Calu3 (cell line): ENCODE measurements at regions not wholly inside any gene's neighbourhood (a gene's known extent, or its start where the extent isn't known, plus 50 kb on each side); places are given as distances from the start of the nearest gene placed in this dataset.

Source experiments
- BruUV-seq: library from RNA; stranded (reverse); fragments of 400-500 nt; replicated peaks from 2 replicates; lab custom pipeline; 2021; lab: Mats Ljungman, UMichigan
- CTCF ChIA-PET: fragments of 300-600 bp; sonication (Branson Sonifier 250); formaldehyde crosslinking; loops from one replicate; lab custom pipeline; 2022; ENCODE audit warnings: antibody characterized with exemption; lab: Charles Lee
- DNase-seq: peaks from one replicate; pipeline ENCODE4 v3.0.0; 2022
- H3K27ac Mint-ChIP-seq: one replicate; pipeline ENCODE4 v1.8.0; 2022; ENCODE audit warnings: mixed read lengths; ENCODE audit not compliant: unreplicated experiment
- H3K27me3 Mint-ChIP-seq: one replicate; pipeline ENCODE4 v1.8.0; 2022; ENCODE audit warnings: mixed read lengths; ENCODE audit not compliant: unreplicated experiment
- H3K36me3 Mint-ChIP-seq: one replicate; pipeline ENCODE4 v1.8.0; 2022; ENCODE audit warnings: mild to moderate bottlenecking, moderate library complexity, mixed read lengths; ENCODE audit not compliant: insufficient read depth, unreplicated experiment
- H3K4me1 Mint-ChIP-seq: one replicate; pipeline ENCODE4 v1.8.0; 2022; ENCODE audit warnings: mild to moderate bottlenecking, low read depth, mixed read lengths; ENCODE audit not compliant: unreplicated experiment
- H3K4me3 Mint-ChIP-seq: one replicate; pipeline ENCODE4 v1.8.0; 2022; ENCODE audit warnings: mild to moderate bottlenecking, low read depth, moderate library complexity, mixed read lengths; ENCODE audit not compliant: unreplicated experiment
- H3K9me3 Mint-ChIP-seq: one replicate; pipeline ENCODE4 v1.8.0; 2022; ENCODE audit warnings: low read depth, mixed read lengths; ENCODE audit not compliant: unreplicated experiment
- intact Hi-C: fragments of 100-400 bp; cut with micrococcal nuclease; formaldehyde crosslinking; loops from one replicate; pipeline ENCODE4 v1.10.0; 2022; ENCODE audit not compliant: unreplicated experiment
- TF ChIP-seq, protein P1 (sequence below): fragments of 200-600 bp; IDR thresholded peaks from one replicate; pipeline ENCODE4 v1.8.0; 2022; ENCODE audit warnings: antibody characterized with exemption; ENCODE audit not compliant: unreplicated experiment

DNA sequence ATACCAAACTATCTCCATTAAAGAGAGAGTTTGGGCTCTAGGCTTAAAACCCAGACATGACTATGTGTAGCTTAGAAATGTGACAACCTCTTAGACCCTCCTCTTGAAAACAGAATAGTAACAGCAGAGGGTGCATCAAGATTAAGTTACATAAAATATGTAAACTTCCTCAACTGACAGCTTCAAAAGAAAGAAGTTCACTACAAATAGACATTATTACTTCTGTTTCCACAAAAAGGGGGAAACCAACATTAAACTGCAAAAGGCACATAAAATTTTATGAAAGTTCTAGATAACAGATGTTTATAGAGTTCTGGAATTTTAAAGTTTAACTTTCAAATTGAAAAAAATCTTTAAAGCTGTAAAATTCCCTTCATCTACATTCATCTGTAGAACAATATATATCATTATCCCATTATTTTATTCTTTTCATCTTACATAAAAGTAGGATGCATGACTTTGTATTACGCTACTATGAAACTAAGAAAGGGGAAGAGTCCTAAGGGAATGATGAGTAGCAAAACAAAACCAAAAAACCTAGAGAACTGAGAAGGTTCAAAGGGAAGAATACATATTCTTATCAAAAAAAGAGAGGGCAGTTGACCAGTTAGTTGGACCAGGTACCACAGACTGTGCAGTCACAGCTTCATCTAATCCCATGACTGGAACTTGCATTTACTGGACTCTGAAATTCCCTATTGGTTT is 177.0 kb downstream of the SIPA1L2 start:
- Mint-ChIP-seq H3K27me3 (no peaks in the 10 kb centered on the region), H3K4me3 (no peak overlapping the region), H3K27ac (no peak overlapping the region), H3K9me3 (peaks cover 3% of the 10 kb centered on the region), H3K4me1 (no peaks in the 10 kb centered on the region), H3K36me3 (no peaks in the 10 kb centered on the region)
- DNase-seq: no peak
- intact Hi-C loops: no loop called here
- TF ChIP-seq, protein P1, sequence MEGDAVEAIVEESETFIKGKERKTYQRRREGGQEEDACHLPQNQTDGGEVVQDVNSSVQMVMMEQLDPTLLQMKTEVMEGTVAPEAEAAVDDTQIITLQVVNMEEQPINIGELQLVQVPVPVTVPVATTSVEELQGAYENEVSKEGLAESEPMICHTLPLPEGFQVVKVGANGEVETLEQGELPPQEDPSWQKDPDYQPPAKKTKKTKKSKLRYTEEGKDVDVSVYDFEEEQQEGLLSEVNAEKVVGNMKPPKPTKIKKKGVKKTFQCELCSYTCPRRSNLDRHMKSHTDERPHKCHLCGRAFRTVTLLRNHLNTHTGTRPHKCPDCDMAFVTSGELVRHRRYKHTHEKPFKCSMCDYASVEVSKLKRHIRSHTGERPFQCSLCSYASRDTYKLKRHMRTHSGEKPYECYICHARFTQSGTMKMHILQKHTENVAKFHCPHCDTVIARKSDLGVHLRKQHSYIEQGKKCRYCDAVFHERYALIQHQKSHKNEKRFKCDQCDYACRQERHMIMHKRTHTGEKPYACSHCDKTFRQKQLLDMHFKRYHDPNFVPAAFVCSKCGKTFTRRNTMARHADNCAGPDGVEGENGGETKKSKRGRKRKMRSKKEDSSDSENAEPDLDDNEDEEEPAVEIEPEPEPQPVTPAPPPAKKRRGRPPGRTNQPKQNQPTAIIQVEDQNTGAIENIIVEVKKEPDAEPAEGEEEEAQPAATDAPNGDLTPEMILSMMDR: no peak
- CTCF ChIA-PET: no interaction called here
- no TSS peak for BruUV-seq

DNA sequence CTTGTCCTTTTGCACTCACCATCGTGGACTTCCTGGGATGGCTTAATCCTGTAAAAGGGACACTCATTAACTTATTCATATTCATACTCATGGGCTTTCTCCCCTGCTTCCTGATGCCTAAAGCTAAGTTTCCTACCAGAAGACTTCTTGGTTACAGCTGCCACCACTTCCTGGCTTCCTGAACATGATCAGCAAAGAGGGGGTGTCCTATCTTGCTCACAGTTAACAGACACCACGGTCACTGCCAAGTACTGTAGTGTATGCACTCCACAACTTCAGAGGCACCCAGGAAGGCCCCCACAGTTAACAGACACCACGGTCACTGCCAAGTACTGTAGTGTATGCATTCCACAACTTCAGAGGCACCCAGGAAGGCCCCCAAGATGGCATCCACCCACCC is 177.8 kb downstream of the SIPA1L2 start:
- CTCF ChIA-PET: no interaction called here
- Mint-ChIP-seq H3K27ac (no peak overlapping the region), H3K27me3 (no peaks in the 10 kb centered on the region), H3K36me3 (no peaks in the 10 kb centered on the region), H3K4me1 (no peaks in the 10 kb centered on the region), H3K9me3 (peaks cover 3% of the 10 kb centered on the region), H3K4me3 (no peak overlapping the region)
- DNase-seq: no peak
- intact Hi-C loops: no loop called here
- TF ChIP-seq, protein P1: no peak
- BruUV-seq: no TSS peak

DNA sequence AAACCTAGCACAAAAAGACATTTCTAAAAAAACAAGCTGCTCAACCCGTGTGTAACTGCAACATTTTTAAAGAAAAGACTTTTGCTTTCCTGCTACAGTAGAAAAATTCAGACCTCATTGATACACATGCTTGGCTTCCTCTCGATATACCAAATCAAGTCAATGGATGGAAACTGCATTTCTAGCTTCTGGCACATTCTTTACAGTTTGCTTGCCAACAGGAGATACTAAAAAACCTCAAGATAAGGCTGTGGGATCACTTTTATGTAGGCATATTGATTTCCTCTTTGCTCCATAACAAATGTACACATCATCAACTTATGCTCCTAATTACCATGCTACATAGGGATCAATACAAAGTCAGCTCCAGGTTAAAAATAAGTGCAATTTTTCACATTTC is 178.4 kb downstream of the SIPA1L2 start:
- BruUV-seq: no TSS peak
- Mint-ChIP-seq H3K27me3 (no peaks in the 10 kb centered on the region), H3K4me3 (no peak overlapping the region), H3K9me3 (peaks cover 3% of the 10 kb centered on the region), H3K27ac (no peak overlapping the region), H3K4me1 (no peaks in the 10 kb centered on the region), H3K36me3 (no peaks in the 10 kb centered on the region)
- intact Hi-C loops: no loop called here
- CTCF ChIA-PET: no interaction called here
- TF ChIP-seq, protein P1: no peak
- DNase-seq: no peak

DNA sequence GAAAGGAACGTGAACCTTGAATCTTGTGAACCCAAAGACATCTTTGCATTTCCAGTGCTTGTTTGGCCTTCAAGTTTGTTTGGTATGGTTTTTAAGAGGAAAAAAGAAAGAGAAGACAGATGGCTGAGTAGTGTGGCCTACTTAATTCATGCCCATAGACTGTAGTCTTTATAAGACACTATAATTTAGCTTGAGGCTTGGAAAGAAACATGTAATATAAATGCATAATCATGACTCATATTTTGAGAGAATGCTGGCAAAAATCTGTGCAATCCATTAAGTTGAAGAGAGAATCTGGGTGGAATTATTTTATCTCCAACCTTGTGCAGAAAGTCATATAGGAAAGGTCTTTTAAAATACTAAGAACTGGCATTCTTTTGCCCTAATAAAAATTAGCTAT is 179.3 kb downstream of the SIPA1L2 start:
- TF ChIP-seq, protein P1: no peak
- H3K4me3 Mint-ChIP-seq: no peak overlapping the region
- CTCF ChIA-PET: no interaction called here

More for the DNA sequence above, 179.3 kb downstream of the SIPA1L2 start:
- BruUV-seq: no TSS peak
- Mint-ChIP-seq H3K27ac (no peak overlapping the region), H3K36me3 (no peaks in the 10 kb centered on the region), H3K27me3 (no peaks in the 10 kb centered on the region), H3K4me1 (no peaks in the 10 kb centered on the region), H3K9me3 (peaks cover under 1% of the 10 kb centered on the region)
- intact Hi-C loops: no loop called here
- DNase-seq: no peak
